H7 (cell line): ENCODE measurements at regions not wholly inside any gene's neighbourhood (a gene's known extent, or its start where the extent isn't known, plus 50 kb on each side); places are given as distances from the start of the nearest gene placed in this dataset.

Source experiments
- DNase-seq: peaks from one replicate; pipeline ENCODE4 v3.0.0; 2012
- H3K27me3 ChIP-seq: 2 replicates; pipeline ENCODE4 v1.6.0; 2011; ENCODE audit warnings: mild to moderate bottlenecking, low read length; ENCODE audit not compliant: control insufficient read depth, insufficient read depth
- H3K36me3 ChIP-seq: replicated peaks from 2 replicates; pipeline ENCODE4 v1.5.1; 2011; ENCODE audit warnings: low read length; ENCODE audit not compliant: control insufficient read depth, insufficient read depth
- H3K4me3 ChIP-seq: 2 replicates; pipeline ENCODE4 v1.5.1; 2011; ENCODE audit warnings: low read depth, mild to moderate bottlenecking, control low read depth, low read length, moderate library complexity; ENCODE audit not compliant: insufficient read depth

- no peak for DNase-seq
- H3K27me3 ChIP-seq: no peaks in the 10 kb centered on the region
- no peak overlapping the region for H3K4me3 ChIP-seq
- no peaks in the 10 kb centered on the region for H3K36me3 ChIP-seq
Observed at GRCh38 chr7:10034843-10035556, 938.7 kb upstream of the PHF14 start.

- Histone ChIP-seq H3K27me3 (no peaks in the 10 kb centered on the region), H3K4me3 (no peak overlapping the region), H3K36me3 (no peaks in the 10 kb centered on the region)
- DNase-seq: no peak
Observed at GRCh38 chr7:10036693-10037092, 937.0 kb upstream of the PHF14 start.

GRCh38 chr7:10038351-10038750 lies 935.3 kb upstream of the PHF14 start:
- no peaks in the 10 kb centered on the region for H3K36me3 ChIP-seq
- no peak overlapping the region for H3K4me3 ChIP-seq
- H3K27me3 ChIP-seq: no peaks in the 10 kb centered on the region
- DNase-seq: no peak

GRCh38 chr7:10040674-10041073 lies 933.0 kb upstream of the PHF14 start:
- no peak overlapping the region for H3K4me3 ChIP-seq
- no peak for DNase-seq
- H3K27me3 ChIP-seq: no peaks in the 10 kb centered on the region
- no peaks in the 10 kb centered on the region for H3K36me3 ChIP-seq

- DNase-seq: no peak
- Histone ChIP-seq H3K27me3 (no peaks in the 10 kb centered on the region), H3K4me3 (no peak overlapping the region), H3K36me3 (no peaks in the 10 kb centered on the region)
Observed at GRCh38 chr7:10070899-10071298, 902.8 kb upstream of the PHF14 start.

GRCh38 chr7:10075866-10076265 lies 897.8 kb upstream of the PHF14 start:
- no peak overlapping the region for H3K4me3 ChIP-seq
- no peaks in the 10 kb centered on the region for H3K36me3 ChIP-seq
- no peak for DNase-seq
- H3K27me3 ChIP-seq: no peaks in the 10 kb centered on the region

GRCh38 chr7:10076660-10077300 lies 896.9 kb upstream of the PHF14 start:
- Histone ChIP-seq H3K27me3 (no peaks in the 10 kb centered on the region), H3K36me3 (no peaks in the 10 kb centered on the region), H3K4me3 (no peak overlapping the region)
- DNase-seq: peak; percentile 14

GRCh38 chr7:10079572-10079971 lies 894.1 kb upstream of the PHF14 start:
- DNase-seq: no peak
- Histone ChIP-seq H3K36me3 (no peaks in the 10 kb centered on the region), H3K4me3 (no peak overlapping the region), H3K27me3 (no peaks in the 10 kb centered on the region)

- Histone ChIP-seq H3K4me3 (no peak overlapping the region), H3K27me3 (no peaks in the 10 kb centered on the region), H3K36me3 (no peaks in the 10 kb centered on the region)
- DNase-seq: no peak
Observed at GRCh38 chr7:10082896-10083295, 890.8 kb upstream of the PHF14 start.

GRCh38 chr7:10083766-10084165 lies 889.9 kb upstream of the PHF14 start:
- no peaks in the 10 kb centered on the region for H3K27me3 ChIP-seq
- DNase-seq: no peak
- H3K4me3 ChIP-seq: no peak overlapping the region
- no peaks in the 10 kb centered on the region for H3K36me3 ChIP-seq

- Histone ChIP-seq H3K4me3 (no peak overlapping the region), H3K27me3 (no peaks in the 10 kb centered on the region), H3K36me3 (no peaks in the 10 kb centered on the region)
- DNase-seq: no peak
Observed at GRCh38 chr7:10085231-10085630, 888.4 kb upstream of the PHF14 start.

GRCh38 chr7:10100572-10100971 lies 873.1 kb upstream of the PHF14 start:
- H3K27me3 ChIP-seq: no peaks in the 10 kb centered on the region
- no peaks in the 10 kb centered on the region for H3K36me3 ChIP-seq
- H3K4me3 ChIP-seq: no peak overlapping the region
- no peak for DNase-seq

- Histone ChIP-seq H3K4me3 (no peak overlapping the region), H3K27me3 (no peaks in the 10 kb centered on the region), H3K36me3 (no peaks in the 10 kb centered on the region)
- no peak for DNase-seq
Observed at GRCh38 chr7:10101351-10101750, 872.3 kb upstream of the PHF14 start.

GRCh38 chr7:10104292-10104691 lies 869.4 kb upstream of the PHF14 start:
- no peak for DNase-seq
- no peak overlapping the region for H3K4me3 ChIP-seq
- no peaks in the 10 kb centered on the region for H3K27me3 ChIP-seq
- H3K36me3 ChIP-seq: no peaks in the 10 kb centered on the region

- no peaks in the 10 kb centered on the region for H3K27me3 ChIP-seq
- H3K36me3 ChIP-seq: no peaks in the 10 kb centered on the region
- H3K4me3 ChIP-seq: no peak overlapping the region
- DNase-seq: no peak
Observed at GRCh38 chr7:10106609-10107008, 867.1 kb upstream of the PHF14 start.
